Adrenal gland (tissue), 5 donors: ENCODE measurements at regions not wholly inside any gene's neighbourhood (a gene's known extent, or its start where the extent isn't known, plus 50 kb on each side); places are given as distances from the start of the nearest gene placed in this dataset.

Experiments used
- POLR2A ChIP-seq, 2 donors: fragments of 450-650 bp; IDR thresholded peaks; one replicate each; pipeline ENCODE4 v1.6.1; 2017; ENCODE audit warnings: antibody characterized with exemption in 2 of 2, mild to moderate bottlenecking in 2 of 2, moderate library complexity in 1 of 2
- TF ChIP-seq, protein P1 (sequence below), 6 experiments: fragments of 450-650 bp in 4 of 6; fragments of 200-600 bp in 2 of 6; sonication (generic) in 1 of 6; IDR thresholded peaks; 1 replicate in 5 of 6; 2 replicates in 1 of 6; pipeline versions ENCODE4 v1.5.1 to v1.8.0; 2016 to 2021; ENCODE audit warnings: antibody characterized with exemption in 6 of 6, mild to moderate bottlenecking in 2 of 6, moderate library complexity in 1 of 6
- donor health status: DM: no; HTN: no; CAD: no.

DNA sequence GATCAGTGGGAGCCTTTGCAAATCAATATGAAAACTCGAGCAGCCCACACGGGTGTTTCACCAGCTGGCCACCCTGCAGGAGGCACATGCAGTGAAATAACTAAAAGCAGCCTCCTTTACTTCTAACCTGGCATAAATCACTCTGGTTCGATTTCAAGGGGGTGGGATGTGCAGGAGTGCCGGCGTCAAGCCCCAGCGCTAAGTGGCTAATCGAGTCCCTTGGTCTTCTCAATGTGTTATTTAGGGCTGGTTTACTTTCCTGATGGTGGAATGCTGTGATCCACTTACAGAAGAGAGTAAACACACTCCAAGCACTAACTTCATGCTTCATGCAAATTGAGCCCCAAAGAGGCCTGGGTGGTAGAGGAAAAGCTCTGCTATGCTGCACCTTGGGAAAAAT, 109.4 kb downstream of the TMEM174 start:
- TF ChIP-seq, protein P1, sequence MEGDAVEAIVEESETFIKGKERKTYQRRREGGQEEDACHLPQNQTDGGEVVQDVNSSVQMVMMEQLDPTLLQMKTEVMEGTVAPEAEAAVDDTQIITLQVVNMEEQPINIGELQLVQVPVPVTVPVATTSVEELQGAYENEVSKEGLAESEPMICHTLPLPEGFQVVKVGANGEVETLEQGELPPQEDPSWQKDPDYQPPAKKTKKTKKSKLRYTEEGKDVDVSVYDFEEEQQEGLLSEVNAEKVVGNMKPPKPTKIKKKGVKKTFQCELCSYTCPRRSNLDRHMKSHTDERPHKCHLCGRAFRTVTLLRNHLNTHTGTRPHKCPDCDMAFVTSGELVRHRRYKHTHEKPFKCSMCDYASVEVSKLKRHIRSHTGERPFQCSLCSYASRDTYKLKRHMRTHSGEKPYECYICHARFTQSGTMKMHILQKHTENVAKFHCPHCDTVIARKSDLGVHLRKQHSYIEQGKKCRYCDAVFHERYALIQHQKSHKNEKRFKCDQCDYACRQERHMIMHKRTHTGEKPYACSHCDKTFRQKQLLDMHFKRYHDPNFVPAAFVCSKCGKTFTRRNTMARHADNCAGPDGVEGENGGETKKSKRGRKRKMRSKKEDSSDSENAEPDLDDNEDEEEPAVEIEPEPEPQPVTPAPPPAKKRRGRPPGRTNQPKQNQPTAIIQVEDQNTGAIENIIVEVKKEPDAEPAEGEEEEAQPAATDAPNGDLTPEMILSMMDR (IDR thresholded peaks at IDR 0.05), result no peak
- no peak for TF ChIP-seq POLR2A (IDR thresholded peaks at IDR 0.05)
